ENCODE measurements at regions not wholly inside any gene's neighbourhood (a gene's known extent, or its start where the extent isn't known, plus 50 kb on each side); places are given as distances from the start of the nearest gene placed in this dataset.

DNA sequence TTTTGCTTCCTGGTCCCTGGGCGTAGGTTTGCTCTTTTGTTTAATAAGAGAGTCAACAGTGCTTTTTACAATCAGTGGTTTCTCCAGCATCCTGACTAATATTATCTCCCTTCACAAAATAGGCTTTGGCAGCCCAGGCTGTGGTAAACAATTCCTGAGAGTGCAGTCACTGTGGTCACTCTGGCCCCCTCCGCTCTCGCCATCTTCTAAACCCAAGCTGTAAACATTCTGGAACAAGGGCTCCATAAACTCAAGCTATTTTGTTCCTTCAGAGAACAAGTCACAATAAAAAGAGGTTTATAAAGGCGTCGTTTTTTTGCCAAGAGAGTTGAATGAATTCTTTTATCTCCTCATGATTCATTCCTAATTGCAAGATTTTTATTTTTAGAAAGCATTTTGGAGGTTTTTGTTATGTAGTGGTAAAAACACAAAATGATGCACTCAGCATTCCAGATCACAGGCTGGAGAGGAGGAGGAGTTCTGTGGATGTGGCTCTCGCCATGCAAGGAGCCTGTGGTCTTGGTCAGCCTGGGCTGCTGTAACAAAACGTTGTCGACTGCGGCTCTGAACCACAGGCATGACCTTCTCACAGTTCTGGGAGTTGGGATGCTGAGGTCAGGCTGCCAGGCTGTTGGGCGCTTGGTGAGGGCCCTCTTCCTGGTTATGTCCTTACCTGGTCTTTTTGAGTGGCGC, 486.4 kb upstream of the FAT1 start:
- Mint-ChIP-seq H3K36me3 (ENCODE audit: low read depth) (no peaks in the 10 kb centered on the region), H3K4me3 (no peak overlapping the region), H3K9me3 (ENCODE audit: insufficient read depth) (peaks cover 20% of the 10 kb centered on the region), H3K27me3 (ENCODE audit: low read depth) (no peaks in the 10 kb centered on the region), H3K27ac (no peak overlapping the region), H3K4me1 (ENCODE audit: low read depth) (no peaks in the 10 kb centered on the region)
- CTCF ChIA-PET, result no interaction called here
- ATAC-seq (no peak), DNase-seq (no peak)
- POLR2A ChIA-PET, result no interaction called here

DNA sequence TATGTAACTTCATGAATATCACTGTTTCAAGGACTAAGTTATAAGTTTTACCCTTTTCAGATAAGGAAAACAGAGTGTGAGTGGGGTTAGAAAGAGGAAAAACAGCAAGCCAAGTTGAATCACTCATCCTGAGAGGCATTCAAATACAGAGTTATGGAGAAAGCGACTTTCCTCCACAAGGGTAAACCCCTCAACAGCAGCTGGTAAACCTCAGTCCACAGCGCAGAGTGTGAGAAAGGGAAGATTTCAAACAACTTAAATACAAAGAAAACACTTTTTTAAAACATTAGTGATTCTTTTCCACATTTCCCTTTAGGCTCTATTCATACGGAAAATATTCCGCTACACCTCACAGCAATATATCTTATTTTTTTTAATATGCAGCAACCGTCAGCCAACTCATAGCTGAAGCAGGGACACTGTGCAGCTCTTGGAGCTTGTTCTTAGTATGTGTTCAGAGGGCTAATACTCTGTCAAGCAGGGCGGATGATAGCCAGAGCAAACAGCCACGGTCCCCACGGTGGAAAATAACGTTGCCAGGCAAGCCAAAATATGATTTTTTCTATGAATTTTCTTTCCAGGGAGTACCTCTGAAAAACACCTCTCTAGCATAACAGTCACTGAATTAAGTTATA, 488.9 kb upstream of the FAT1 start:
- no peaks in the 10 kb centered on the region for H3K4me1 Mint-ChIP-seq (ENCODE audit: low read depth)
- ChIA-PET CTCF (no interaction called here), POLR2A (no interaction called here)
- H3K4me3 Mint-ChIP-seq, result no peak overlapping the region
- no peak for DNase-seq
- H3K27ac Mint-ChIP-seq, result no peak overlapping the region
- H3K27me3 Mint-ChIP-seq (ENCODE audit: low read depth), result no peaks in the 10 kb centered on the region
- no peaks in the 10 kb centered on the region for H3K36me3 Mint-ChIP-seq (ENCODE audit: low read depth)
- peaks cover 20% of the 10 kb centered on the region for H3K9me3 Mint-ChIP-seq (ENCODE audit: insufficient read depth)
- ATAC-seq, result no peak

DNA sequence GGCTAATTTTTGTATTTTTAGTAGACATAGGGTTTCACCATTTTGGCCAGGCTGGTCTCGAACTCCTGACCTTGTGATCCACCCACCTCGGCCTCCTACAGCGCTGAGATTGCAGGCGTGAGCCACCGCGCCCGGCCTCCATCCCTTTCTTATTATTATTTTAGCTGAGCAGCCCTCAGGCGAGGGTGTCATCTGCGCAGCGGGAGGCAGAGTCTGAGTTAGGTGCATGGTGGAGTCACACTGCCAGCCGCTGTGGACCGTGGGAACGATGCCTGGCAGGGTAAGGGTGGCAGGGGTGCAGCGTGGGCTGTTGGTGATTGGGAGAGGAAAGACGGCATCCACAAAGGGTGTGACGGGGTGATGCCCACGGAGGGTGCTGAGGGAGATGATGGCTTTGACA, 491.8 kb upstream of the FAT1 start:
- Mint-ChIP-seq H3K27me3 (ENCODE audit: low read depth) (no peaks in the 10 kb centered on the region), H3K36me3 (ENCODE audit: low read depth) (no peaks in the 10 kb centered on the region), H3K9me3 (ENCODE audit: insufficient read depth) (peaks cover 13% of the 10 kb centered on the region), H3K4me3 (no peak overlapping the region), H3K27ac (no peak overlapping the region), H3K4me1 (ENCODE audit: low read depth) (no peaks in the 10 kb centered on the region)
- ChIA-PET POLR2A (no interaction called here), CTCF (no interaction called here)
- ATAC-seq (no peak), DNase-seq (no peak)

DNA sequence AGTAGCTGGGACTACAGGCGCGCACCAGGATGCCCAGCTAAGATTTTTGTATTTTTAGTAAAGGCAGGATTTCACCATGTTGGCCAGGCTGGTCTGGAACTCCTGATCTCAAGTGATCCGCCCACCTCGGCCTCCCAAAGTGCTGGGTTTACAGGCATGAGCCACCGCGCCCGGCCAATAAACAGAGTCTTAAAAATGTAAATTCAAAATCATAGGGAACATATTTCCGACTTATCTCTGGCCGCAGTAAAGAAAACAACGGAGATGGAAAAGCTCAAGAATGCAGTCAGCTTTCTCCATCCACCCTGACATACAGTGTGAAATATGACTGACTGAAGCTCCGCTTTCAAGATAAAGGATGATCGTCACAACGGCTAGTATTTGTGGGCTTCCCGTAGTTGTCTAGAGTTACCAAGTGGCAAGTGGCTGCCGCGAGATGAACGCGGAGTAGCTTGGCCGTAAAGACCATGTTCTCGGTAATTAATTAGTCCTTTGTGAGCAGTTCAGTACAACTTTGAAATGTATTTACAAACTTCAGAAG, 495.1 kb upstream of the FAT1 start:
- DNase-seq (no peak), ATAC-seq (no peak)
- no peak overlapping the region for H3K4me3 Mint-ChIP-seq
- no peaks in the 10 kb centered on the region for H3K4me1 Mint-ChIP-seq (ENCODE audit: low read depth)
- H3K27ac Mint-ChIP-seq, result no peak overlapping the region
- H3K36me3 Mint-ChIP-seq (ENCODE audit: low read depth), result no peaks in the 10 kb centered on the region
- no peaks in the 10 kb centered on the region for H3K9me3 Mint-ChIP-seq (ENCODE audit: insufficient read depth)
- no peaks in the 10 kb centered on the region for H3K27me3 Mint-ChIP-seq (ENCODE audit: low read depth)
- CTCF ChIA-PET, result no interaction called here
- POLR2A ChIA-PET, result no interaction called here

DNA sequence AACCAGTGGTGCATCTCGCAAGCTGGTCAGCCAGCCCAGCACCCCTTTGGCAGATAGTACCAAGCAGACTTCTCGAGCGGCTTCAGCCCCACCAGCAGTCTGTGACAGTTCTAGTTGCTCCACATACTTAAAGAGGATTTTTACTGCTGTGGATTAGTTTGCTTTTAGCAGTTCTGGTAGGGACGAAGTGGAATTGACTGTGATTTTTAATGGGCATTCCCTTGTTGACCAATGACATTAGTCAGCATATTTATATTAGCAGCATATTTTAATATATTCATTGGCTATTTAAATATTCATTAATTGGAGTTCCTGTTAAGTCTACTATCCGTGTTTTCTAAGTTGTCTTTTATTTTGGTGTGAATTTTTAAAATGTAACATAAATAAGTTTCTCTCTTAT, 500.9 kb upstream of the FAT1 start:
- H3K4me1 Mint-ChIP-seq (ENCODE audit: low read depth), result no peaks in the 10 kb centered on the region
- CTCF ChIA-PET, result no interaction called here
- H3K4me3 Mint-ChIP-seq, result no peak overlapping the region
- ATAC-seq (no peak), DNase-seq (no peak)
- no peak overlapping the region for H3K27ac Mint-ChIP-seq
- H3K36me3 Mint-ChIP-seq (ENCODE audit: low read depth), result no peaks in the 10 kb centered on the region
- POLR2A ChIA-PET, result no interaction called here
- peaks cover 9% of the 10 kb centered on the region for H3K9me3 Mint-ChIP-seq (ENCODE audit: insufficient read depth)
- no peaks in the 10 kb centered on the region for H3K27me3 Mint-ChIP-seq (ENCODE audit: low read depth)

GRCh38 chr4:187227907-187228704, 504.4 kb upstream of the FAT1 start:
- ChIA-PET POLR2A (no interaction called here), CTCF (no interaction called here)
- no peaks in the 10 kb centered on the region for H3K4me1 Mint-ChIP-seq (ENCODE audit: low read depth)
- DNase-seq (no peak), ATAC-seq (no peak)
- H3K27me3 Mint-ChIP-seq (ENCODE audit: low read depth), result no peaks in the 10 kb centered on the region
- no peaks in the 10 kb centered on the region for H3K36me3 Mint-ChIP-seq (ENCODE audit: low read depth)
- H3K9me3 Mint-ChIP-seq (ENCODE audit: insufficient read depth), result peaks cover 9% of the 10 kb centered on the region
- no peak overlapping the region for H3K27ac Mint-ChIP-seq
- no peak overlapping the region for H3K4me3 Mint-ChIP-seq

DNA sequence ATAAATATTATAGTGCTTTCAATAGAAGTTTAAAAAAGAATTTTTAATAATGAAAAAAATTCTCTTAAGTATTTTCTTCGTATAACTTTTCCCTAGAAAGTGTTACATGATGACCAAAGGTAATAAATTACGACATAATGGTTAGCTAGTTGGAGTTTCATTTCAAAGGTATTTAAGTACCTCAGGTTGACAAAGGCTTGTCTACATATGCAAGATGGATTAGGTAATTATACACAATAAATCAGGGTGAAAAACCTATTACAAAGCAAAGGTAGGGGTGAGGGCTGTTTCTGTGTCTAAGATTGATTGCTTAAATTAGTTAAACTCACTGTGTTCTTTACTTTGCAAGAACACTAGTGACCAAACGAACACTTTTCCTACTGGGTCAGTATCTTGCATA, 508.5 kb upstream of the FAT1 start:
- Mint-ChIP-seq H3K4me1 (ENCODE audit: low read depth) (no peaks in the 10 kb centered on the region), H3K36me3 (ENCODE audit: low read depth) (no peaks in the 10 kb centered on the region), H3K4me3 (no peak overlapping the region), H3K27ac (no peak overlapping the region), H3K9me3 (ENCODE audit: insufficient read depth) (peaks cover 3% of the 10 kb centered on the region), H3K27me3 (ENCODE audit: low read depth) (no peaks in the 10 kb centered on the region)
- POLR2A ChIA-PET, result no interaction called here
- DNase-seq (no peak), ATAC-seq (no peak)
- CTCF ChIA-PET, result no interaction called here

- H3K36me3 Mint-ChIP-seq (ENCODE audit: low read depth), result no peaks in the 10 kb centered on the region
- no peak overlapping the region for H3K4me3 Mint-ChIP-seq
- no peak overlapping the region for H3K27ac Mint-ChIP-seq
- no peaks in the 10 kb centered on the region for H3K27me3 Mint-ChIP-seq (ENCODE audit: low read depth)
- ChIA-PET POLR2A (no interaction called here), CTCF (no interaction called here)
- ATAC-seq, result no peak
- H3K4me1 Mint-ChIP-seq (ENCODE audit: low read depth), result no peaks in the 10 kb centered on the region
- DNase-seq, result no peak
- peaks cover 4% of the 10 kb centered on the region for H3K9me3 Mint-ChIP-seq (ENCODE audit: insufficient read depth)
Observed at GRCh38 chr4:187232796-187233195, 509.1 kb upstream of the FAT1 start.

GRCh38 chr4:187235456-187236170, 512.0 kb upstream of the FAT1 start:
- no peaks in the 10 kb centered on the region for H3K27me3 Mint-ChIP-seq (ENCODE audit: low read depth)
- ATAC-seq, result no peak
- CTCF ChIA-PET, result no interaction called here

GRCh38 chr4:187236209-187236890, 512.7 kb upstream of the FAT1 start:
- peaks cover 4% of the 10 kb centered on the region for H3K9me3 Mint-ChIP-seq (ENCODE audit: insufficient read depth)
- H3K4me3 Mint-ChIP-seq, result no peak overlapping the region
- no peak for ATAC-seq
- ChIA-PET POLR2A (no interaction called here), CTCF (no interaction called here)
- H3K4me1 Mint-ChIP-seq (ENCODE audit: low read depth), result no peaks in the 10 kb centered on the region
- H3K36me3 Mint-ChIP-seq (ENCODE audit: low read depth), result no peaks in the 10 kb centered on the region
- no peak for DNase-seq
- H3K27ac Mint-ChIP-seq, result no peak overlapping the region
- no peaks in the 10 kb centered on the region for H3K27me3 Mint-ChIP-seq (ENCODE audit: low read depth)

More at GRCh38 chr4:187235456-187236170, 512.0 kb upstream of the FAT1 start:
- no peaks in the 10 kb centered on the region for H3K4me1 Mint-ChIP-seq (ENCODE audit: low read depth)
- no peak overlapping the region for H3K27ac Mint-ChIP-seq
- POLR2A ChIA-PET, result no interaction called here
- no peak overlapping the region for H3K4me3 Mint-ChIP-seq
- no peaks in the 10 kb centered on the region for H3K36me3 Mint-ChIP-seq (ENCODE audit: low read depth)
- peaks cover 4% of the 10 kb centered on the region for H3K9me3 Mint-ChIP-seq (ENCODE audit: insufficient read depth)
- no peak for DNase-seq

- ATAC-seq (no peak), DNase-seq (no peak)
- H3K27ac Mint-ChIP-seq, result no peak overlapping the region
- peaks cover 4% of the 10 kb centered on the region for H3K9me3 Mint-ChIP-seq (ENCODE audit: insufficient read depth)
- POLR2A ChIA-PET, result no interaction called here
- no peak overlapping the region for H3K4me3 Mint-ChIP-seq
- CTCF ChIA-PET, result no interaction called here
- no peaks in the 10 kb centered on the region for H3K4me1 Mint-ChIP-seq (ENCODE audit: low read depth)
- H3K36me3 Mint-ChIP-seq (ENCODE audit: low read depth), result no peaks in the 10 kb centered on the region
- no peaks in the 10 kb centered on the region for H3K27me3 Mint-ChIP-seq (ENCODE audit: low read depth)
Observed at GRCh38 chr4:187238646-187239045, 515.0 kb upstream of the FAT1 start.
